ENCODE measurements at regions not wholly inside any gene's neighbourhood (a gene's known extent, or its start where the extent isn't known, plus 50 kb on each side); places are given as distances from the start of the nearest gene placed in this dataset.

- no peak overlapping the region for H3K18ac ChIP-seq (ENCODE audit: low read depth in 1 of 2, low read length in 2 of 2)
- H4K8ac ChIP-seq (ENCODE audit: low read length), result no peak overlapping the region
- H2BK15ac ChIP-seq (ENCODE audit: low read depth, poor library complexity, severe bottlenecking), result no peak overlapping the region
- no peaks in the 10 kb centered on the region for H3K79me1 ChIP-seq (replicated peaks; ENCODE audit: low read length, poor library complexity, severe bottlenecking)
- H3K9me3 ChIP-seq (ENCODE audit: control insufficient read depth, low read length), result no peaks in the 10 kb centered on the region
- H4K91ac ChIP-seq (ENCODE audit: low read length), result no peak overlapping the region
- H3K4me2 ChIP-seq (ENCODE audit: low read length, poor library complexity, severe bottlenecking), result no peak overlapping the region
- H3K27me3 ChIP-seq (ENCODE audit: control insufficient read depth in 1 of 2, insufficient read depth in 1 of 2, low read length in 2 of 2), result no peaks in the 10 kb centered on the region
- WGBS, result 58% methylated on average over 3 of the region's 3 CpGs
- no peak overlapping the region for H3K23ac ChIP-seq (ENCODE audit: low read length in 2 of 2)
- H3K36me3 ChIP-seq (ENCODE audit: control insufficient read depth in 1 of 2, insufficient read depth in 2 of 2, low read depth in 1 of 2, low read length in 2 of 2), result no peaks in the 10 kb centered on the region
- no peak for DNase-seq
- H2BK5ac ChIP-seq (ENCODE audit: low read depth, low read length, poor library complexity, severe bottlenecking), result no peak overlapping the region
- no peak overlapping the region for H2BK120ac ChIP-seq (ENCODE audit: low read depth, low read length)
- H3K14ac ChIP-seq (ENCODE audit: low read length in 2 of 2), result no peak overlapping the region
- no peak overlapping the region for H2BK12ac ChIP-seq (ENCODE audit: low read length in 2 of 2)
- H3K27ac ChIP-seq (ENCODE audit: low read length, poor library complexity, severe bottlenecking), result no peak overlapping the region
- no peaks in the 10 kb centered on the region for H3K4me1 ChIP-seq (ENCODE audit: control insufficient read depth, insufficient read depth, low read depth, low read length)
- no peak overlapping the region for H3K4me3 ChIP-seq (ENCODE audit: insufficient read depth in 1 of 2, low read depth in 1 of 2, low read length in 2 of 2)
- H2AK5ac ChIP-seq (ENCODE audit: low read length, severe bottlenecking), result no peak overlapping the region
- H3K4ac ChIP-seq (ENCODE audit: low read depth in 1 of 2, low read length in 2 of 2), result no peak overlapping the region
- no peak overlapping the region for H3K9ac ChIP-seq (ENCODE audit: low read length)
- no peak overlapping the region for H2AFZ ChIP-seq (ENCODE audit: low read depth, low read length)
Measured at GRCh38 chr4:32393806-32394205, 1673.6 kb downstream of the PCDH7 start.

- no peak overlapping the region for H2AK5ac ChIP-seq (ENCODE audit: low read length, severe bottlenecking)
- H3K9me3 ChIP-seq (ENCODE audit: control insufficient read depth, low read length), result no peaks in the 10 kb centered on the region
- H2AFZ ChIP-seq (ENCODE audit: low read depth, low read length), result no peak overlapping the region
- no peak for DNase-seq
- H4K91ac ChIP-seq (ENCODE audit: low read length), result no peak overlapping the region
- H4K8ac ChIP-seq (ENCODE audit: low read length), result no peak overlapping the region
- no peaks in the 10 kb centered on the region for H3K27me3 ChIP-seq (ENCODE audit: control insufficient read depth in 1 of 2, insufficient read depth in 1 of 2, low read length in 2 of 2)
- no peak overlapping the region for H3K18ac ChIP-seq (ENCODE audit: low read depth in 1 of 2, low read length in 2 of 2)
- H3K23ac ChIP-seq (ENCODE audit: low read length in 2 of 2), result no peak overlapping the region
- H3K9ac ChIP-seq (ENCODE audit: low read length), result no peak overlapping the region
- H3K4me2 ChIP-seq (ENCODE audit: low read length, poor library complexity, severe bottlenecking), result no peak overlapping the region
- no peak overlapping the region for H2BK12ac ChIP-seq (ENCODE audit: low read length in 2 of 2)
- H3K4ac ChIP-seq (ENCODE audit: low read depth in 1 of 2, low read length in 2 of 2), result no peak overlapping the region
- H3K4me1 ChIP-seq (ENCODE audit: control insufficient read depth, insufficient read depth, low read depth, low read length), result no peaks in the 10 kb centered on the region
- H3K79me1 ChIP-seq (replicated peaks; ENCODE audit: low read length, poor library complexity, severe bottlenecking), result no peaks in the 10 kb centered on the region
- H3K27ac ChIP-seq (ENCODE audit: low read length, poor library complexity, severe bottlenecking), result no peak overlapping the region
- H2BK15ac ChIP-seq (ENCODE audit: low read depth, poor library complexity, severe bottlenecking), result no peak overlapping the region
- no peak overlapping the region for H3K4me3 ChIP-seq (ENCODE audit: insufficient read depth in 1 of 2, low read depth in 1 of 2, low read length in 2 of 2)
- H2BK5ac ChIP-seq (ENCODE audit: low read depth, low read length, poor library complexity, severe bottlenecking), result no peak overlapping the region
- H3K14ac ChIP-seq (ENCODE audit: low read length in 2 of 2), result no peak overlapping the region
- no peak overlapping the region for H2BK120ac ChIP-seq (ENCODE audit: low read depth, low read length)
- H3K36me3 ChIP-seq (ENCODE audit: control insufficient read depth in 1 of 2, insufficient read depth in 2 of 2, low read depth in 1 of 2, low read length in 2 of 2), result no peaks in the 10 kb centered on the region
- no CpG with 5 or more reads among the region's 1 CpG for WGBS
Measured at GRCh38 chr4:32394255-32394654, 1674.1 kb downstream of the PCDH7 start.

GRCh38 chr4:32396507-32397070 lies 1676.4 kb downstream of the PCDH7 start:
- no peaks in the 10 kb centered on the region for H3K36me3 ChIP-seq (ENCODE audit: control insufficient read depth in 1 of 2, insufficient read depth in 2 of 2, low read depth in 1 of 2, low read length in 2 of 2)
- H3K4me1 ChIP-seq (ENCODE audit: control insufficient read depth, insufficient read depth, low read depth, low read length), result no peaks in the 10 kb centered on the region
- H3K4ac ChIP-seq (ENCODE audit: low read depth in 1 of 2, low read length in 2 of 2), result no peak overlapping the region
- H3K4me3 ChIP-seq (ENCODE audit: insufficient read depth in 1 of 2, low read depth in 1 of 2, low read length in 2 of 2), result no peak overlapping the region
- H2BK15ac ChIP-seq (ENCODE audit: low read depth, poor library complexity, severe bottlenecking), result no peak overlapping the region
- no peak overlapping the region for H2AK5ac ChIP-seq (ENCODE audit: low read length, severe bottlenecking)
- H2BK5ac ChIP-seq (ENCODE audit: low read depth, low read length, poor library complexity, severe bottlenecking), result no peak overlapping the region
- H2BK12ac ChIP-seq (ENCODE audit: low read length in 2 of 2), result no peak overlapping the region
- no peak overlapping the region for H2BK120ac ChIP-seq (ENCODE audit: low read depth, low read length)
- no peak overlapping the region for H3K18ac ChIP-seq (ENCODE audit: low read depth in 1 of 2, low read length in 2 of 2)
- no peak overlapping the region for H4K91ac ChIP-seq (ENCODE audit: low read length)
- no peaks in the 10 kb centered on the region for H3K27me3 ChIP-seq (ENCODE audit: control insufficient read depth in 1 of 2, insufficient read depth in 1 of 2, low read length in 2 of 2)
- no peaks in the 10 kb centered on the region for H3K79me1 ChIP-seq (replicated peaks; ENCODE audit: low read length, poor library complexity, severe bottlenecking)
- H3K9me3 ChIP-seq (ENCODE audit: control insufficient read depth, low read length), result no peaks in the 10 kb centered on the region
- no peak overlapping the region for H3K4me2 ChIP-seq (ENCODE audit: low read length, poor library complexity, severe bottlenecking)
- no peak overlapping the region for H3K9ac ChIP-seq (ENCODE audit: low read length)
- no peak overlapping the region for H2AFZ ChIP-seq (ENCODE audit: low read depth, low read length)
- H3K27ac ChIP-seq (ENCODE audit: low read length, poor library complexity, severe bottlenecking), result no peak overlapping the region
- H4K8ac ChIP-seq (ENCODE audit: low read length), result no peak overlapping the region
- H3K14ac ChIP-seq (ENCODE audit: low read length in 2 of 2), result no peak overlapping the region
- WGBS, result 74% methylated on average over 7 of the region's 7 CpGs
- H3K23ac ChIP-seq (ENCODE audit: low read length in 2 of 2), result no peak overlapping the region
- no peak for DNase-seq

GRCh38 chr4:32400870-32401269 lies 1680.7 kb downstream of the PCDH7 start:
- Histone ChIP-seq H3K23ac (ENCODE audit: low read length in 2 of 2) (no peak overlapping the region), H2AFZ (ENCODE audit: low read depth, low read length) (no peak overlapping the region), H2BK15ac (ENCODE audit: low read depth, poor library complexity, severe bottlenecking) (no peak overlapping the region), H3K14ac (ENCODE audit: low read length in 2 of 2) (no peak overlapping the region), H3K36me3 (ENCODE audit: control insufficient read depth in 1 of 2, insufficient read depth in 2 of 2, low read depth in 1 of 2, low read length in 2 of 2) (no peaks in the 10 kb centered on the region), H2BK12ac (ENCODE audit: low read length in 2 of 2) (no peak overlapping the region), H3K4me2 (ENCODE audit: low read length, poor library complexity, severe bottlenecking) (no peak overlapping the region), H4K8ac (ENCODE audit: low read length) (no peak overlapping the region), H3K79me1 (replicated peaks; ENCODE audit: low read length, poor library complexity, severe bottlenecking) (no peaks in the 10 kb centered on the region), H3K4me3 (ENCODE audit: insufficient read depth in 1 of 2, low read depth in 1 of 2, low read length in 2 of 2) (no peak overlapping the region), H2BK120ac (ENCODE audit: low read depth, low read length) (no peak overlapping the region), H3K27me3 (ENCODE audit: control insufficient read depth in 1 of 2, insufficient read depth in 1 of 2, low read length in 2 of 2) (no peaks in the 10 kb centered on the region), H3K27ac (ENCODE audit: low read length, poor library complexity, severe bottlenecking) (no peak overlapping the region), H3K4ac (ENCODE audit: low read depth in 1 of 2, low read length in 2 of 2) (no peak overlapping the region), H4K91ac (ENCODE audit: low read length) (no peak overlapping the region), H2BK5ac (ENCODE audit: low read depth, low read length, poor library complexity, severe bottlenecking) (no peak overlapping the region), H2AK5ac (ENCODE audit: low read length, severe bottlenecking) (no peak overlapping the region), H3K9ac (ENCODE audit: low read length) (no peak overlapping the region), H3K18ac (ENCODE audit: low read depth in 1 of 2, low read length in 2 of 2) (no peak overlapping the region), H3K4me1 (ENCODE audit: control insufficient read depth, insufficient read depth, low read depth, low read length) (no peaks in the 10 kb centered on the region), H3K9me3 (ENCODE audit: control insufficient read depth, low read length) (no peaks in the 10 kb centered on the region)
- WGBS, result no CpG with 5 or more reads among the region's 1 CpG
- DNase-seq, result no peak
